ENCODE measurements at regions not wholly inside any gene's neighbourhood (a gene's known extent, or its start where the extent isn't known, plus 50 kb on each side); places are given as distances from the start of the nearest gene placed in this dataset.

- no peak overlapping the region for H3K27ac ChIP-seq (ENCODE audit: low read length)
- DNase-seq: no peak
- ChIA-PET POLR2A (ENCODE audit: unreplicated experiment) (no interaction called here), CTCF (no interaction called here)
- H4K20me1 ChIP-seq (ENCODE audit: low read length): no peaks in the 10 kb centered on the region
- intact Hi-C loops (cut with micrococcal nuclease): no loop called here
- no peak overlapping the region for H2AFZ ChIP-seq (ENCODE audit: low read length)
- BruUV-seq (replicated peaks): no TSS peak
- no peak for TF ChIP-seq EZH2 (IDR thresholded peaks at IDR 0.05; ENCODE audit: low read length, unreplicated experiment)
- TF ChIP-seq CTCF (conservative IDR thresholded peaks at IDR 0.05; ENCODE audit: low read depth, low read length): no peak
- no peak for TF ChIP-seq EZH2phosphoT487 (IDR thresholded peaks at IDR 0.05; ENCODE audit: borderline replicate concordance, low read length)
- H3F3A ChIP-seq (ENCODE audit: low read length, unreplicated experiment): no peaks in the 10 kb centered on the region
- H3K9me3 ChIP-seq (ENCODE audit: low read length): no peaks in the 10 kb centered on the region
- H3K4me3 ChIP-seq (ENCODE audit: low read length): no peak overlapping the region
- H3K4me2 ChIP-seq (ENCODE audit: low read length): no peak overlapping the region
- no peaks in the 10 kb centered on the region for H3K79me2 ChIP-seq (ENCODE audit: low read length)
- H3K27me3 ChIP-seq (ENCODE audit: low read length): no peaks in the 10 kb centered on the region
- H3K9me2 ChIP-seq (replicated peaks; ENCODE audit: low read length): no peaks in the 10 kb centered on the region
- no peak overlapping the region for H3K9ac ChIP-seq (ENCODE audit: low read length)
- ATAC-seq: no peak
- no peaks in the 10 kb centered on the region for H3K4me1 ChIP-seq (ENCODE audit: insufficient read depth, low read length)
- H3K36me3 ChIP-seq (ENCODE audit: low read depth, low read length): no peaks in the 10 kb centered on the region
Measured at GRCh38 chrX:128883650-128884049, 639.6 kb downstream of the SMARCA1 start.

- Histone ChIP-seq H4K20me1 (ENCODE audit: low read length) (no peaks in the 10 kb centered on the region), H3K9ac (ENCODE audit: low read length) (no peak overlapping the region), H3K9me3 (ENCODE audit: low read length) (no peaks in the 10 kb centered on the region), H3F3A (ENCODE audit: low read length, unreplicated experiment) (no peaks in the 10 kb centered on the region), H3K79me2 (ENCODE audit: low read length) (no peaks in the 10 kb centered on the region), H2AFZ (ENCODE audit: low read length) (no peak overlapping the region), H3K4me2 (ENCODE audit: low read length) (no peak overlapping the region), H3K4me1 (ENCODE audit: insufficient read depth, low read length) (no peaks in the 10 kb centered on the region), H3K4me3 (ENCODE audit: low read length) (no peak overlapping the region), H3K27ac (ENCODE audit: low read length) (no peak overlapping the region), H3K9me2 (replicated peaks; ENCODE audit: low read length) (no peaks in the 10 kb centered on the region), H3K27me3 (ENCODE audit: low read length) (no peaks in the 10 kb centered on the region), H3K36me3 (ENCODE audit: low read depth, low read length) (no peaks in the 10 kb centered on the region)
- ChIA-PET POLR2A (ENCODE audit: unreplicated experiment) (no interaction called here), CTCF (no interaction called here)
- intact Hi-C loops (cut with micrococcal nuclease): no loop called here
- no TSS peak for BruUV-seq (replicated peaks)
- TF ChIP-seq CTCF (conservative IDR thresholded peaks at IDR 0.05; ENCODE audit: low read depth, low read length) (no peak), EZH2phosphoT487 (IDR thresholded peaks at IDR 0.05; ENCODE audit: borderline replicate concordance, low read length) (no peak), EZH2 (IDR thresholded peaks at IDR 0.05; ENCODE audit: low read length, unreplicated experiment) (no peak)
- no peak for DNase-seq
- no peak for ATAC-seq
Measured at GRCh38 chrX:128870361-128870760, 652.9 kb downstream of the SMARCA1 start.

- Histone ChIP-seq H3K4me1 (ENCODE audit: insufficient read depth, low read length) (no peaks in the 10 kb centered on the region), H3K27me3 (ENCODE audit: low read length) (no peaks in the 10 kb centered on the region), H3K9me2 (replicated peaks; ENCODE audit: low read length) (no peaks in the 10 kb centered on the region), H3K4me2 (ENCODE audit: low read length) (no peak overlapping the region), H4K20me1 (ENCODE audit: low read length) (no peaks in the 10 kb centered on the region), H3K27ac (ENCODE audit: low read length) (no peak overlapping the region), H2AFZ (ENCODE audit: low read length) (no peak overlapping the region), H3F3A (ENCODE audit: low read length, unreplicated experiment) (no peaks in the 10 kb centered on the region), H3K9ac (ENCODE audit: low read length) (no peak overlapping the region), H3K9me3 (ENCODE audit: low read length) (no peaks in the 10 kb centered on the region), H3K79me2 (ENCODE audit: low read length) (no peaks in the 10 kb centered on the region), H3K36me3 (ENCODE audit: low read depth, low read length) (no peaks in the 10 kb centered on the region), H3K4me3 (ENCODE audit: low read length) (no peak overlapping the region)
- ATAC-seq (no peak), DNase-seq (no peak)
- ChIA-PET POLR2A (ENCODE audit: unreplicated experiment) (no interaction called here), CTCF (no interaction called here)
- no TSS peak for BruUV-seq (replicated peaks)
- intact Hi-C loops (cut with micrococcal nuclease): no loop called here
- TF ChIP-seq EZH2 (IDR thresholded peaks at IDR 0.05; ENCODE audit: low read length, unreplicated experiment): no peak
Measured at GRCh38 chrX:128862557-128862956, 660.7 kb downstream of the SMARCA1 start.
